Omental fat pad (tissue), 3 donors: ENCODE measurements at regions not wholly inside any gene's neighbourhood (a gene's known extent, or its start where the extent isn't known, plus 50 kb on each side); places are given as distances from the start of the nearest gene placed in this dataset.

Experiments
- ATAC-seq: fragments of 150-250 bp; one replicate; pipeline ENCODE4 v1.9.1; 2016; ENCODE audit warnings: mild to moderate bottlenecking, moderate library complexity; ENCODE audit not compliant: low FRiP score
- DNase-seq: peaks from one replicate; pipeline ENCODE4 v3.0.0-alpha.2; 2019; ENCODE audit warnings: low spot score
- CTCF ChIP-seq, 3 donors: fragments of 450-650 bp; IDR thresholded peaks; one replicate each; pipeline ENCODE4 v1.5.1; 2016 to 2017; ENCODE audit warnings: antibody characterized with exemption in 3 of 3, mild to moderate bottlenecking in 3 of 3, moderate library complexity in 2 of 3

- no peak for TF ChIP-seq CTCF (IDR thresholded peaks at IDR 0.05)
- no peak for DNase-seq
- ATAC-seq, result no peak
Measured at GRCh38 chr10:2970190-2970823, 97.0 kb upstream of the PFKP start.

- TF ChIP-seq CTCF (IDR thresholded peaks at IDR 0.05), result no peak
- ATAC-seq (no peak), DNase-seq (no peak)
Measured at GRCh38 chr10:2968401-2969058, 98.8 kb upstream of the PFKP start.

- TF ChIP-seq CTCF (IDR thresholded peaks at IDR 0.05), result no peak
- ATAC-seq (no peak), DNase-seq (no peak)
Measured at GRCh38 chr10:2966134-2966533, 101.2 kb upstream of the PFKP start.

GRCh38 chr10:2964632-2965296, 102.6 kb upstream of the PFKP start:
- ATAC-seq, result no peak
- no peak for TF ChIP-seq CTCF (IDR thresholded peaks at IDR 0.05)
- DNase-seq, result no peak

DNA sequence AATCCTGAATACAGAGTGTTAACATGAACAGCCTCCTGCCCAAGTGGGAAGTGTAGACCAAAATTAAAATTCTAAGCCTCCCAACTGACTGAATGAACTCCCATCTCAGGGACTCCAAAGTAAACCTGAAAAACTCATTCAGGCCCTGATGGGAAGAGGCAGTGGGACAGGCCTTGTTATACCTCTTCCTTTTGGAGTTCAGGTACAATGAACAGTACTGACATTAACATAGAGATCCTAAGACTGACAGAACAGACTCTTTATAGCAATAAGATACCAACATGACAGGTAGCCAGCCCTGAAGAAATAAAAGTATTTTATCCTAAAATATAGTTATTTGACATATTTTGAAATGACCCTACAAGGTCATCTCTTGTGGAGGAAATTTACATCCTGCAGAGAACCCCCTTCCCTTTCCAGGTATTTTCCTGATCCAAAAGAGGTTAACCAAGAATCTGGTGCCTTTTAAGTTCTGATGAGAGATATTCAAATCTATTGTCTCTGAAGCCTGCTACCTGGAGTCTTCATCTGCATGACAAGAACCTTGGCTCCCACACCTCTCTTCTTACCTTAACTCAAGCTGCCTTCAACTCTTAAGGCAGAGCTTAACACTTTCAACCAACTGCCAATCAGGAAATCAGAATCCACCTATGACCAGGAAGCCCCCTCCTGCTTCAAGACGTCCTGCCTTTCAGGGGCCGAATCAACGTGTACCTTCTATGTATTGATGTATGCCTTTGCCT, 103.3 kb upstream of the PFKP start:
- DNase-seq (no peak), ATAC-seq (no peak)
- no peak for TF ChIP-seq CTCF (IDR thresholded peaks at IDR 0.05)

DNA sequence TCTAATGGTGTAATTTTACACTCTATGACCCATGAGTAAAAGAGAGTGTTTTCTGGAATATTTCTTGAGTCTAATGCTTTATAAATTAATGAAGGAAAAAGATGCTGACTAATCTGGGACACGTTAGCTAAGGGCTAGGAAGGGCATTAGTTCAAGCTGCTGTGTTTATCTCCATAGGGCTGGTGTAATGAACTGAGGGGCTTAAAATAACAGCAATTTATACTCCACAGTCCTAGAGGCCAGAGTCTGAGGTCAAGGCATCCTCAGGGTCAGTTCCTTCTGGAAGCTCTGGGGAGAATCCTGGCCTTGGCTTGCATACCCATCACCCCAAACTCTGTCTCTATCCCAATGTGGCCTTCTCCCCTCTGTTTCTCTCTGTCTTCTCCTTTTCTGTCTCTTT, 105.2 kb upstream of the PFKP start:
- no peak for ATAC-seq
- TF ChIP-seq CTCF (IDR thresholded peaks at IDR 0.05), result no peak
- no peak for DNase-seq
